ENCODE measurements at regions not wholly inside any gene's neighbourhood (a gene's known extent, or its start where the extent isn't known, plus 50 kb on each side); places are given as distances from the start of the nearest gene placed in this dataset.

- WGBS (ENCODE audit: low lambda C conversion rate): 12% methylated on average over 2 of the region's 2 CpGs
- Histone ChIP-seq H3K4me2 (no peak overlapping the region), H3K27ac (ENCODE audit: low read depth in 2 of 2, low read length in 1 of 2) (peak overlapping the region in 1 of 2 experiments; percentile 84; a peak in 1 of 4 replicates), H3K9me2 (no peaks in the 10 kb centered on the region), H3K79me2 (ENCODE audit: insufficient read depth) (no peaks in the 10 kb centered on the region), H3K9me3 (no peaks in the 10 kb centered on the region; the same call in 1 of the 2 replicates), H3K4me3 (ENCODE audit: low read depth in 2 of 2, low read length in 1 of 2) (no peak overlapping the region), H3K4me1 (ENCODE audit: control insufficient read depth in 1 of 2, insufficient read depth in 2 of 2, low read depth in 1 of 2, low read length in 1 of 2) (no peaks in the 10 kb centered on the region; a peak in 1 of 4 replicates), H3F3A (replicated peaks; ENCODE audit: insufficient read depth) (no peaks in the 10 kb centered on the region), H3K9ac (no peak overlapping the region), H3K27me3 (ENCODE audit: insufficient read depth) (no peaks in the 10 kb centered on the region; the same call in 1 of the 2 replicates), H3K36me3 (replicated peaks in 1 of 2; ENCODE audit: control insufficient read depth in 1 of 2, insufficient read depth in 2 of 2, low read length in 1 of 2) (no peaks in the 10 kb centered on the region), H4K20me1 (ENCODE audit: insufficient read depth) (no peaks in the 10 kb centered on the region), H2AFZ (ENCODE audit: low read depth) (no peak overlapping the region)
- ChIA-PET CTCF (no interaction called here), POLR2A (no interaction called here)
- DNase-seq: peak; percentile 41
- TF ChIP-seq RAD21 (IDR thresholded peaks at IDR 0.05; ENCODE audit: low read length) (no peak), GATA2 (CRISPR knock-in tag; IDR thresholded peaks at IDR 0.05) (peak; percentile 41; the same call in 1 of the 2 replicates), GABPA (IDR thresholded peaks at IDR 0.05; ENCODE audit: low read depth) (no peak)
Observed at GRCh38 chr3:63086190-63086589, 191.9 kb upstream of the SYNPR start.

- ChIA-PET CTCF (interaction anchor here (0.7 to 1.8 kb wide), 2 partner anchors 14 to 27 kb away, joined by 3 to 5 read pairs; no protein-coding TSS in a partner anchor), POLR2A (no interaction called here)
- Histone ChIP-seq H3K36me3 (replicated peaks in 1 of 2; ENCODE audit: control insufficient read depth in 1 of 2, insufficient read depth in 2 of 2, low read length in 1 of 2) (no peaks in the 10 kb centered on the region), H3K27ac (ENCODE audit: low read depth in 2 of 2, low read length in 1 of 2) (no peak overlapping the region), H4K20me1 (ENCODE audit: insufficient read depth) (no peaks in the 10 kb centered on the region), H3K9me3 (no peaks in the 10 kb centered on the region), H3K79me2 (ENCODE audit: insufficient read depth) (no peaks in the 10 kb centered on the region), H3F3A (replicated peaks; ENCODE audit: insufficient read depth) (no peaks in the 10 kb centered on the region), H3K4me1 (ENCODE audit: control insufficient read depth in 1 of 2, insufficient read depth in 2 of 2, low read depth in 1 of 2, low read length in 1 of 2) (no peaks in the 10 kb centered on the region; a peak in 1 of 4 replicates), H2AFZ (ENCODE audit: low read depth) (no peak overlapping the region), H3K4me2 (no peak overlapping the region), H3K27me3 (ENCODE audit: insufficient read depth) (no peaks in the 10 kb centered on the region; the same call in 1 of the 2 replicates), H3K9ac (no peak overlapping the region), H3K9me2 (no peaks in the 10 kb centered on the region), H3K4me3 (ENCODE audit: low read depth in 2 of 2, low read length in 1 of 2) (no peak overlapping the region)
- WGBS (ENCODE audit: low lambda C conversion rate): 45% methylated on average over 6 of the region's 6 CpGs
- DNase-seq: no peak
- TF ChIP-seq SMC3 (IDR thresholded peaks at IDR 0.05; ENCODE audit: low read depth, low read length): no peak
- no peak for TF ChIP-seq MXI1 (IDR thresholded peaks at IDR 0.05; ENCODE audit: low read depth, low read length)
- no peak for TF ChIP-seq RFX5 (IDR thresholded peaks at IDR 0.05; ENCODE audit: low read length)
- TF ChIP-seq REST (IDR thresholded peaks at IDR 0.05; ENCODE audit: low read depth, low read length): no peak
- TF ChIP-seq ELF1 (IDR thresholded peaks at IDR 0.05): no peak
- no peak for TF ChIP-seq FOXJ3 (CRISPR knock-in tag; IDR thresholded peaks at IDR 0.05)
- TF ChIP-seq CTCF (IDR thresholded peaks at IDR 0.05): no peak
- TF ChIP-seq RAD21 (IDR thresholded peaks at IDR 0.05; ENCODE audit: low read length): no peak
- TF ChIP-seq USF1 (IDR thresholded peaks at IDR 0.05; ENCODE audit: borderline replicate concordance, low read depth): no peak
- TF ChIP-seq PBX3 (IDR thresholded peaks at IDR 0.05): no peak
- TF ChIP-seq MAX (IDR thresholded peaks at IDR 0.05; ENCODE audit: low read depth): no peak
- no peak for TF ChIP-seq TAF1 (IDR thresholded peaks at IDR 0.05; ENCODE audit: borderline replicate concordance, low read depth, low read length)
- no peak for TF ChIP-seq SIN3A (IDR thresholded peaks at IDR 0.05; ENCODE audit: borderline replicate concordance, low read depth, low read length)
- TF ChIP-seq TCF12 (IDR thresholded peaks at IDR 0.05): no peak
Observed at GRCh38 chr3:63089007-63089750, 188.9 kb upstream of the SYNPR start.

All from SK-N-SH (cell line).